ENCODE measurements at regions not wholly inside any gene's neighbourhood (a gene's known extent, or its start where the extent isn't known, plus 50 kb on each side); places are given as distances from the start of the nearest gene placed in this dataset.

DNA sequence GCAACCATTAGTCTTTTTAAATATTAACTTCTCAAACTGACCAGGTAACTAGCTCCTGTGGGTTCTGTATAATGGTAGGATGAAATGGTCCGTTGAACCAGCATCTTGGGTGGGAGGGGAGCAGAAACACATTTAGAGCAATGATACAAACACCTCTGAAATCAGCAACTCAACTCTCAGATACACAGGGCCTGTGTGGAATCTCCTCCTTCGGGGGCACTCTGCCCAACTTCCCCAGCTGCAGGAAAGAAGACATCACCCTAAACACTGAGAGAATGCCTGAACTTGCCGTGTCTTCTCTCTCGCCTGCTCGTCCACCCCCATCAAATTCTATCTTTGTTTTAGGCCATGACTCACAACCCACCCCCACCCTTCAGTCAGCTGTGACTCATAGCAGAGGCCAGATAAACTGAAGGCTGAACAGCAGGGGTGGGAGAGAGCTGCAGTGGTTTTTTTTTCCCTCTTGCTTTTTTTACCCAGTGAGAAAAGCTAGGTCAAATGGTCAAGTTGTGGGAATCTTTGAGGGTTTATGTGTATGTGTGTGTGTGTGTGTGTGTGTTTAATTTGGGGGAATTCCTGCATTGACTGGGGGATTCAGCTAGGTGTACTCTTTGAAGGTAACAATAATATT is 593.4 kb upstream of the JAG1 start (continued):
- TF ChIP-seq EP300 (IDR thresholded peaks at IDR 0.05; ENCODE audit: low read depth in 2 of 2, low read length in 2 of 2) (peak in 1 of 2 experiments; percentile 56; a peak in 1 of 4 replicates), EP300 (CRISPR knock-in tag; IDR thresholded peaks at IDR 0.05; ENCODE audit: borderline replicate concordance) (peak; percentile 53; the same call in 1 of the 2 replicates), SOX13 (IDR thresholded peaks at IDR 0.05) (no peak; the same call in 1 of the 2 replicates), SOX13 (CRISPR knock-in tag; conservative IDR thresholded peaks at IDR 0.05 in 1 of 2, IDR thresholded peaks at IDR 0.05 in 1 of 2) (peak in 1 of 2 experiments; percentile 23; a peak in 1 of 4 replicates), RAD21 (CRISPR knock-in tag; IDR thresholded peaks at IDR 0.05) (no peak), NR2F6 (IDR thresholded peaks at IDR 0.05) (no peak), NR2F6 (CRISPR knock-in tag; IDR thresholded peaks at IDR 0.05) (peak; percentile 26; the same call in 1 of the 2 replicates), RXRB (CRISPR knock-in tag; IDR thresholded peaks at IDR 0.05; ENCODE audit: borderline replicate concordance) (peak; percentile 37; the same call in 1 of the 2 replicates), THAP11 (CRISPR knock-in tag; IDR thresholded peaks at IDR 0.05) (0 out of 2 replicates have a peak, but pooled peaks have one; percentile 14), CBX1 (IDR thresholded peaks at IDR 0.05; ENCODE audit: low read depth) (no peak), HMG20A (CRISPR knock-in tag; IDR thresholded peaks at IDR 0.05; ENCODE audit: borderline replicate concordance) (peak; percentile 28; the same call in 1 of the 2 replicates), FOXA3 (CRISPR knock-in tag; IDR thresholded peaks at IDR 0.05) (peak; percentile 28; the same call in 1 of the 2 replicates), NR2F1 (CRISPR knock-in tag; IDR thresholded peaks at IDR 0.05) (0 out of 4 replicates have a peak, but pooled peaks of 1 of the 2 experiments have one; percentile 7), MAZ (IDR thresholded peaks at IDR 0.05; ENCODE audit: borderline replicate concordance, low read depth, low read length) (0 out of 2 replicates have a peak, but pooled peaks have one; percentile 34), MAZ (CRISPR knock-in tag; IDR thresholded peaks at IDR 0.05; ENCODE audit: low read depth) (no peak), TARDBP (CRISPR knock-in tag; IDR thresholded peaks at IDR 0.05) (no peak), ZNF839 (CRISPR knock-in tag; IDR thresholded peaks at IDR 0.05; ENCODE audit: borderline replicate concordance) (no peak), FOSL1 (CRISPR knock-in tag; IDR thresholded peaks at IDR 0.05; ENCODE audit: borderline replicate concordance) (peak; percentile 83), ZNF143 (CRISPR knock-in tag; IDR thresholded peaks at IDR 0.05) (no peak), CREB1 (IDR thresholded peaks at IDR 0.05) (peak; percentile 64), CREB1 (CRISPR knock-in tag; IDR thresholded peaks at IDR 0.05) (no peak; the same call in 1 of the 2 replicates)
- TF ChIP-seq, protein P1, sequence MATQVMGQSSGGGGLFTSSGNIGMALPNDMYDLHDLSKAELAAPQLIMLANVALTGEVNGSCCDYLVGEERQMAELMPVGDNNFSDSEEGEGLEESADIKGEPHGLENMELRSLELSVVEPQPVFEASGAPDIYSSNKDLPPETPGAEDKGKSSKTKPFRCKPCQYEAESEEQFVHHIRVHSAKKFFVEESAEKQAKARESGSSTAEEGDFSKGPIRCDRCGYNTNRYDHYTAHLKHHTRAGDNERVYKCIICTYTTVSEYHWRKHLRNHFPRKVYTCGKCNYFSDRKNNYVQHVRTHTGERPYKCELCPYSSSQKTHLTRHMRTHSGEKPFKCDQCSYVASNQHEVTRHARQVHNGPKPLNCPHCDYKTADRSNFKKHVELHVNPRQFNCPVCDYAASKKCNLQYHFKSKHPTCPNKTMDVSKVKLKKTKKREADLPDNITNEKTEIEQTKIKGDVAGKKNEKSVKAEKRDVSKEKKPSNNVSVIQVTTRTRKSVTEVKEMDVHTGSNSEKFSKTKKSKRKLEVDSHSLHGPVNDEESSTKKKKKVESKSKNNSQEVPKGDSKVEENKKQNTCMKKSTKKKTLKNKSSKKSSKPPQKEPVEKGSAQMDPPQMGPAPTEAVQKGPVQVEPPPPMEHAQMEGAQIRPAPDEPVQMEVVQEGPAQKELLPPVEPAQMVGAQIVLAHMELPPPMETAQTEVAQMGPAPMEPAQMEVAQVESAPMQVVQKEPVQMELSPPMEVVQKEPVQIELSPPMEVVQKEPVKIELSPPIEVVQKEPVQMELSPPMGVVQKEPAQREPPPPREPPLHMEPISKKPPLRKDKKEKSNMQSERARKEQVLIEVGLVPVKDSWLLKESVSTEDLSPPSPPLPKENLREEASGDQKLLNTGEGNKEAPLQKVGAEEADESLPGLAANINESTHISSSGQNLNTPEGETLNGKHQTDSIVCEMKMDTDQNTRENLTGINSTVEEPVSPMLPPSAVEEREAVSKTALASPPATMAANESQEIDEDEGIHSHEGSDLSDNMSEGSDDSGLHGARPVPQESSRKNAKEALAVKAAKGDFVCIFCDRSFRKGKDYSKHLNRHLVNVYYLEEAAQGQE (IDR thresholded peaks at IDR 0.05; ENCODE audit: borderline replicate concordance in 1 of 2, low read depth in 1 of 2, low read length in 2 of 2): 0 out of 4 replicates have a peak, but pooled peaks of 1 of the 2 experiments have one; percentile 16
- TF ChIP-seq, protein P2, sequence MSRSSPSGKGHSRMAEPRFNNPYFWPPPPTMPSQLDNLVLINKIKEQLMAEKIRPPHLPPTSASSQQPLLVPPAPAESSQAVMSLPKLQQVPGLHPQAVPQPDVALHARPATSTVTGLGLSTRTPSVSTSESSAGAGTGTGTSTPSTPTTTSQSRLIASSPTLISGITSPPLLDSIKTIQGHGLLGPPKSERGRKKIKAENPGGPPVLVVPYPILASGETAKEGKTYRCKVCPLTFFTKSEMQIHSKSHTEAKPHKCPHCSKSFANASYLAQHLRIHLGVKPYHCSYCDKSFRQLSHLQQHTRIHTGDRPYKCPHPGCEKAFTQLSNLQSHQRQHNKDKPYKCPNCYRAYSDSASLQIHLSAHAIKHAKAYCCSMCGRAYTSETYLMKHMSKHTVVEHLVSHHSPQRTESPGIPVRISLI (CRISPR knock-in tag; IDR thresholded peaks at IDR 0.05; ENCODE audit: borderline replicate concordance): peak; percentile 70; the same call in 1 of the 2 replicates
